Common myeloid progenitor, CD34-positive (primary cell): ENCODE measurements at regions not wholly inside any gene's neighbourhood (a gene's known extent, or its start where the extent isn't known, plus 50 kb on each side); places are given as distances from the start of the nearest gene placed in this dataset.
"Not testable (repeated sequence)": the region's sequence is repeated elsewhere in the genome, so short reads cannot be mapped to it uniquely, and the experiment has no call there.

Source experiments
- CTCF ChIA-PET: fragments of 350-600 bp; sonication (Branson Sonifier 250); formaldehyde crosslinking; loops from one replicate; lab custom pipeline; 2021; ENCODE audit warnings: antibody characterized with exemption; lab: Charles Lee
- POLR2A ChIA-PET: fragments of 350-600 bp; sonication (Branson Sonifier 250); formaldehyde crosslinking; loops from one replicate; lab custom pipeline; 2021; ENCODE audit warnings: antibody characterized with exemption; lab: Charles Lee
- DNase-seq, 3 donors: peaks; one replicate each; pipeline versions ENCODE4 v3.0.0 to v3.0.0-alpha.2; 2013
- H3K27ac ChIP-seq, 2 experiments: 1 replicate in 1 of 2; 2 replicates in 1 of 2; pipeline ENCODE4 v1.7.0; 2013; ENCODE audit warnings: inconsistent platforms in 2 of 2, low read length in 2 of 2, mild to moderate bottlenecking in 2 of 2, low read depth in 1 of 2, moderate library complexity in 1 of 2; ENCODE audit not compliant: severe bottlenecking in 2 of 2, insufficient read depth in 1 of 2, poor library complexity in 1 of 2
- H3K27me3 ChIP-seq, 5 experiments: replicated peaks in 2 of 5; 1 replicate in 3 of 5; 2 replicates in 2 of 5; pipeline versions ENCODE4 v1.6.1 to v1.7.0; 2013; ENCODE audit warnings: low read length in 4 of 5, mild to moderate bottlenecking in 2 of 5, moderate library complexity in 2 of 5, inconsistent platforms in 1 of 5; ENCODE audit not compliant: insufficient read depth in 5 of 5, control insufficient read depth in 4 of 5
- H3K36me3 ChIP-seq, 4 experiments: 1 replicate in 2 of 4; 2 replicates in 2 of 4; pipeline versions ENCODE4 v1.6.1 to v1.7.0; 2013; ENCODE audit warnings: low read length in 3 of 4, control low read depth in 1 of 4, mild to moderate bottlenecking in 1 of 4; ENCODE audit not compliant: control insufficient read depth in 4 of 4, insufficient read depth in 4 of 4
- H3K4me1 ChIP-seq, 4 experiments: 1 replicate in 3 of 4; 2 replicates in 1 of 4; pipeline versions ENCODE4 v1.6.1 to v1.7.1; 2013; ENCODE audit warnings: low read length in 3 of 4, mild to moderate bottlenecking in 3 of 4, control low read depth in 1 of 4, inconsistent platforms in 1 of 4, moderate library complexity in 1 of 4; ENCODE audit not compliant: control insufficient read depth in 4 of 4, insufficient read depth in 4 of 4; ENCODE audit errors: control extremely low read depth in 1 of 4
- H3K4me3 ChIP-seq, 7 experiments: 1 replicate in 4 of 7; 2 replicates in 3 of 7; pipeline versions ENCODE4 v1.5.1 to v1.7.0; 2013; ENCODE audit warnings: mild to moderate bottlenecking in 7 of 7, low read length in 6 of 7, moderate library complexity in 6 of 7, inconsistent platforms in 2 of 7, low read depth in 2 of 7, control low read depth in 1 of 7; ENCODE audit not compliant: insufficient read depth in 4 of 7, control insufficient read depth in 1 of 7; ENCODE audit errors: extremely low read depth in 1 of 7
- H3K9me3 ChIP-seq, 5 experiments: 1 replicate in 4 of 5; 2 replicates in 1 of 5; pipeline versions ENCODE4 v1.6.1 to v1.7.1; 2013; ENCODE audit warnings: low read length in 4 of 5, mild to moderate bottlenecking in 2 of 5, inconsistent platforms in 1 of 5, low read depth in 1 of 5, moderate library complexity in 1 of 5; ENCODE audit not compliant: control insufficient read depth in 4 of 5, insufficient read depth in 2 of 5; ENCODE audit errors: control extremely low read depth in 1 of 5
- WGBS: methylation state at CpG from one replicate; pipeline ENCODE4 v1.1.5; 2013; ENCODE audit not compliant: insufficient coverage; 5-methylcytosine and 5-hydroxymethylcytosine counted together

DNA sequence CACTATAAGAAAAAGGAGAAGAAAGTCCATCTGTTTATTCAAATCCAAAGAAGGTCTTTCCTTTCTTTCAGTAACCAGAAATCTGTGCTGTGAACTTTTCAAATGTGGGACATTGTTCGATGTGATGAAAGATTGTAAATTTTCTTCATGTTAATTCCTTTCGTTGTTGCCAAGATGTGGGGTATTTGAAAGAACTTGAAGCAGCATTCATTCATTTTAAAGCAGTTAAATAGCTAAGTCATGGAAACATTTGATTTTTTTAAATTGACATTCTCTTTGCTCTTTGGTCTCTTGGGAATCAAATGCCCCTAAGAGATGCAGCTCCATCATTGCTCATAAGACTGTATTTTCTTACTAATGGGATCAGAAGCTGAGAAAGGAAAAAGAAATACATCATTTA lies 93.7 kb upstream of the EHBP1 start:
- peaks cover 0 to 2% (median 0%) of the 10 kb centered on the region in 5 experiments for H3K9me3 ChIP-seq
- no peaks in the 10 kb centered on the region for H3K27me3 ChIP-seq
- H3K27ac ChIP-seq: no peak overlapping the region
- no peaks in the 10 kb centered on the region for H3K36me3 ChIP-seq
- H3K4me3 ChIP-seq: no peak overlapping the region
- H3K4me1 ChIP-seq: no peaks in the 10 kb centered on the region
- CTCF ChIA-PET: no interaction called here
- no peak for DNase-seq
- POLR2A ChIA-PET: no interaction called here
- WGBS: 87% methylated on average over 2 of the region's 2 CpGs

DNA sequence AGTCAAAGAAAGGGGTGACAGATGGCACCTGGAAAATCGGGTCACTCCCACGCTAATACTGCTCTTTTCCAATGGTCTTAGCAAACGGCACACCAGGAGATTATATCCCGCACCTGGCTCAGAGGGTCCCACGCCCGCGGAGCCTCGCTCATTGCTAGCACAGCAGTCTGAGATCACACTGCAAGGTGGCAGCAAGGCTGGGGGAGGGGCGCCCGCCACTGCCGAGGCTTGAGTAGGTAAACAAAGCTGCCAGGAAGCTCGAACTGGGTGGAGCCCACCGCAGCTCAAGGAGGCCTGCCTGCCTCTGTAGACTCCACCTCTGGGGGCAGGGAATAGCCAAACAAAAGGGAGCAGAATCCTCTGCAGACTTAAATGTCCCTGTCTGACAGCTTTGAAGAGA lies 99.5 kb upstream of the TMEM17 start:
- CTCF ChIA-PET: not testable (repeated sequence)
- 89% methylated on average over 12 of the region's 13 CpGs for WGBS

DNA sequence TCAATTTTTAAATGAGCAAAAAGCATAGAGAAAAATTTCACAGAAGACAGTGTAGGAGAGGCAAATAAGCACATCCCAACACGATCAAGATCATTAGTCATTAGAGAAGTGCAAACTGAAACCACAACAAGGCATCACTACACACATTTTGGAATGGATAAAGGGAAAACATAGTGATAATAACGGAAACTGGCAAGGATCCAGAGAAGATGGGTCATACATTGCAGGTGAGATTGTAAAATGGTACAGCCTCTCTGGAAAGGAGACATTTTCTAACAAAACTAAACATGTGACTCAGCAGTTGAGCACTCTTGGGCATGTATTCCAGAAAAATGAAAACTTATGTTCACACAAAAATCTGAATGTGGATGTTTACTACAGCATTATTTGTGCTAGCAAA lies 98.3 kb upstream of the TMEM17 start:
- H3K36me3 ChIP-seq: no peaks in the 10 kb centered on the region
- DNase-seq: no peak
- H3K27ac ChIP-seq: no peak overlapping the region
- peaks cover 0 to 9% (median 3%) of the 10 kb centered on the region in 5 experiments for H3K9me3 ChIP-seq
- 89% methylated on average over 1 of the region's 2 CpGs for WGBS
- CTCF ChIA-PET: interaction anchor here (1.0 kb wide), 1 partner anchor 9 kb away, joined by 3 read pairs; no protein-coding TSS in a partner anchor
- POLR2A ChIA-PET: no interaction called here
- no peaks in the 10 kb centered on the region for H3K4me1 ChIP-seq
- no peaks in the 10 kb centered on the region for H3K27me3 ChIP-seq
- no peak overlapping the region for H3K4me3 ChIP-seq

More for the DNA sequence above, 99.5 kb upstream of the TMEM17 start:
- H3K27me3 ChIP-seq, DNase-seq, H3K27ac ChIP-seq, H3K4me1 ChIP-seq, H3K9me3 ChIP-seq, POLR2A ChIA-PET, H3K4me3 ChIP-seq, H3K36me3 ChIP-seq: not testable (repeated sequence)

GRCh38 chr2:62603154-62603712 lies 97.2 kb upstream of the TMEM17 start:
- 100% methylated on average over 2 of the region's 2 CpGs for WGBS
- CTCF ChIA-PET: no interaction called here

DNA sequence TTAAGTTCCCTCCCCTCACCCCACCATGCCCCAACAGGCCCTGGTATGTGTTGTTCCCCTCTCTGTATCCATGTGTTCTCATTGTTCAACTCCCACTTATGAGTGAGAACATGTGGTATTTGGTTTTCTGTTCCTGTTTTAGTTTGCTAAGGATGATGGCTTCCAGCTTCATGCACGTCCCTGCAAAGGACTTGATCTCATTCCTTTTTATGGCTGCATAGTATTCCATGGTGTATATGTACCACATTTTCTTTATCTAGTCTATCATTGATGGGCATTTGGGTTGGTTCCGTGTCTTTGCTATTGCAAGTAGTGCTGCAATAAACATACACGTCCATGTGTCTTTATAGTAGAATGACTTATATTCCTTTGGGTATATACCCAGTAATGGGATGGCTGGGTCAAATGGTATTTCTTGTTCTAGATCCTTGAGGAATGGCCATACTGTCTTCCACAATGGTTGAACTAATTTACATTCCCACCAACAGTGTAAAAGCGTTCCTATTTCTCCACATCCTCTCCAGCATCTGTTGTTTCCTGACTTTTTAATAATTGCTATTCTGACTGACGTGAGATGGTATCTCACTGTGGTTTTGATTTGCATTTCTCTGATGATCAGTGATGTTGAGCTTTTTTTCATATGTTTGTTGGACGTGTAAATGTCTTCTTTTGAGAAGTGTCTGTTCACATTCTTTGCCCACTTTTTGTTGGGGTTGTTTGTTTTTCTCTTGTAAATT lies 93.8 kb upstream of the TMEM17 start:
- H3K36me3 ChIP-seq, H3K4me3 ChIP-seq, CTCF ChIA-PET, H3K27me3 ChIP-seq, H3K9me3 ChIP-seq, POLR2A ChIA-PET, H3K4me1 ChIP-seq, DNase-seq, H3K27ac ChIP-seq: not testable (repeated sequence)
- no CpG with 5 or more reads among the region's 6 CpGs for WGBS

More at GRCh38 chr2:62603154-62603712, 97.2 kb upstream of the TMEM17 start:
- no peaks in the 10 kb centered on the region for H3K36me3 ChIP-seq
- peaks cover 0 to 9% (median 3%) of the 10 kb centered on the region in 5 experiments for H3K9me3 ChIP-seq
- no peak overlapping the region for H3K4me3 ChIP-seq
- no peaks in the 10 kb centered on the region for H3K27me3 ChIP-seq
- POLR2A ChIA-PET: no interaction called here
- no peak for DNase-seq
- H3K4me1 ChIP-seq: no peaks in the 10 kb centered on the region
- H3K27ac ChIP-seq: no peak overlapping the region

- 94% methylated on average over 2 of the region's 3 CpGs for WGBS
- H3K27me3 ChIP-seq: no peaks in the 10 kb centered on the region
- no peak overlapping the region for H3K27ac ChIP-seq
- ChIA-PET CTCF (no interaction called here), POLR2A (no interaction called here)
- no peaks in the 10 kb centered on the region for H3K9me3 ChIP-seq
- DNase-seq: no peak
- no peaks in the 10 kb centered on the region for H3K36me3 ChIP-seq
- no peak overlapping the region for H3K4me3 ChIP-seq
- H3K4me1 ChIP-seq: no peaks in the 10 kb centered on the region
Measured at GRCh38 chr2:62597323-62597722, 91.3 kb upstream of the TMEM17 start.

- no peak for DNase-seq
- Histone ChIP-seq H3K27ac (no peak overlapping the region), H3K36me3 (no peaks in the 10 kb centered on the region), H3K27me3 (no peaks in the 10 kb centered on the region), H3K4me3 (no peak overlapping the region), H3K9me3 (no peaks in the 10 kb centered on the region), H3K4me1 (no peaks in the 10 kb centered on the region)
- ChIA-PET CTCF (no interaction called here), POLR2A (no interaction called here)
- WGBS: 100% methylated on average over 1 of the region's 3 CpGs
Measured at GRCh38 chr2:62596061-62596921, 90.3 kb upstream of the TMEM17 start.
